Nucleus accumbens (tissue), 56 donors: ENCODE measurements at regions not wholly inside any gene's neighbourhood (a gene's known extent, or its start where the extent isn't known, plus 50 kb on each side); places are given as distances from the start of the nearest gene placed in this dataset.
"Not testable (repeated sequence)": the region's sequence is repeated elsewhere in the genome, so short reads cannot be mapped to it uniquely, and the experiment has no call there.

Source experiments
- DNase-seq, 56 donors: peaks; one replicate each; lab custom pipeline; 2025; lab: John Stamatoyannopoulos, UW

- DNase-seq = no peak
Observed at GRCh38 chr18:42365591-42365990, 410.6 kb downstream of the PIK3C3 start.

DNA sequence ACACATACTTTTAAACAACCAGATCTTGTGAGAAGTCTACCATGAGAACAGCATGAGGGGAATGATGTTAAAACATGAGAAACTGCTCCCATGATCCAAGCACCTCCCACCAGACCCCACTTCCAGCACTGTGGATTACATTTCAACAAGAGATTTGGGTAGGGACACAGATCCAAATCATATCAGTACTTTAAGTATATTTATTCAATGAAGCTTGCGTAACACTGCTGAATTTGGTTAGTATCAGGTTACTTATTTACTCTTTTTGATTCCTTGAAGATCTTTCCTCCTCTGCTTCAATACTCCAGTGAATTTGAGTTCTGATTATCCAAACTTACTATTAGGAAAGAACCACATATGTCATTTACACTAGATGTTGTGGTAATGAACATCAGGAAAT, 418.6 kb downstream of the PIK3C3 start:
- no peak for DNase-seq

- no peak for DNase-seq
Observed at GRCh38 chr18:42374961-42375360, 419.9 kb downstream of the PIK3C3 start.

GRCh38 chr18:42378854-42379253, 423.8 kb downstream of the PIK3C3 start:
- DNase-seq = not testable (repeated sequence)

- not testable (repeated sequence) for DNase-seq
Observed at GRCh38 chr18:42381236-42381635, 426.2 kb downstream of the PIK3C3 start.

DNA sequence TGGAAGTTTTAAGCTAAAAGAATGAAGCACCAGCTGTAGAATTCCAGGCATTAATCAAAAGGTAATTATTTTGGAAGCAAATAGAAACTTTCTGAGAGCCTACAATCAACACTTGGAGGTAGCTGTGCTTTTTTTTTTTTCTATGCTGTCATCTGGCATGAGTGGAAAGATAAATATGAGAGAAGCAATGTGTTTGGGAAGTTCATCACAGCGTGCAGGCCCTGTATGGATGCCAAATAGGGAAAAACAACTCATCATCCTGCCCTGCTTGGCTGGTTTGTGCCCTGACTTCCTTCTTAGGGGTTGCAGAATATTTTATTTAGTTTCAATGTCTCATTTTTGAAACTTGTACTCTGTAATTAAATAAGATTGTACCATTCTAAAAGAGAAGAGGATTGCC, 437.4 kb downstream of the PIK3C3 start:
- DNase-seq = no peak

GRCh38 chr18:42392926-42393325, 437.9 kb downstream of the PIK3C3 start:
- no peak for DNase-seq

- DNase-seq = no peak
Observed at GRCh38 chr18:42394238-42394637, 439.2 kb downstream of the PIK3C3 start.

DNA sequence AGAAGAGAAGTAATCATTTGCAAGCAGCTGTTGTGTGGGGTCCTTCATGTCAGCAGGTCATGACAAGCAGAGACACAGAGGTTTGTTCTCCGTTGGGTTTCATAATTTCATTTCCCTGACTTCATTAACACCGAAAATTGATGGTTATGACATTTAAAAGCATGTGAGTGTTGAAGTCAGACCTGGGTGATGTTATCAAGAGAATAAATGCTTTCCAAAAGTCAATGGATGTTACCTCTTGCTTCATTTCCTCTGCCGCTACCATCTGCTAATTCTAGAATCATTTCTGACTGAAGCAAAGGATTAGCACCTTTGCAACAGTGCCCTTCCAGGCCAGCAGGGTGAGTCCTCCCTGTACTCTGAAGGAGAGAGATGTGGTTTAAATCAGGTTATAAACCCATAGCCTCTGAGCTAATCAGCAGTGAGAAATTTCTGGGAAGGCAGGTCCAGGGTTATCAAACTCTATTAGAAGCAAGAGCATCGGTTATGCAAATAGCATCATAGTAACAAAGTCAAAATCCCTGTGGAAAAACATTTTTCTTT, 446.2 kb downstream of the PIK3C3 start:
- no peak for DNase-seq

GRCh38 chr18:42404151-42404550, 449.1 kb downstream of the PIK3C3 start:
- DNase-seq = no peak

DNA sequence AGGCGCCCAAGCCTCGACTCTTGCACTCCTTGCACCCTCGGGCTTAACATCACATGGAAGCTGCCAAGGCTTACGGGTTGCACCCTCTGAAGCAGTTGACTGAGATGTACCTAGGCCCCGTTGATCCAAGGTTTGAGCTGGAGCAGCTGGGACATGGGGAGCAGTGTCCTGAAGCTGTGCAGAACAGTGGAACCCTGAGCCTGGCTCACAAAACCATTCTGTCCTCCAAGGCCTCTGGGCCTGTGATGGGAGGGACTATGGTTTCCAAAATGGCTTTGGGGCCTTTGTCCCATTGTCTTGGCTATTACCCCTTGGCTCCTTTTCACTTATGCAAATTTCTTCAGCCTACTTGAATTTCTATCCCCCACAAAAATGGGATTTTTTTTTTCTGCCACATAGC, 454.0 kb downstream of the PIK3C3 start:
- no peak for DNase-seq

DNA sequence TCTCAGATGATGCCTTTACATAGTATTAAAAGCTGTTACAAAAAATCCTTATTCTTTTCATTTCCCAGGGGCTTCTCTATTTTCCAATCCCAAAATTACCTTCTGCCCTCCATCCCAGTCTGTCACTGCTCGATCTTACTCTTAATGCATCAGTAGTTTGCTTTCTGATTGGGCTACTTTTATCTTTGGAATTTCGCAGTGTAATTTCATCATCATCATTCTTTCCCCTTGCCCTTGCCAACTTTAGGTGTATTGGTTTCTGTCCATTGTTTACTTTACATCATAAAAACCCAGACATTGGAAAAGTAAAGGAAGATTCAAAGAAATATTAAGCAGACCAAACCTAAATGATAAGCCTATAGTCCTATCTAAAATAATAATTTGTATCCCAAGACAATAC, 457.2 kb downstream of the PIK3C3 start:
- DNase-seq = no peak

DNA sequence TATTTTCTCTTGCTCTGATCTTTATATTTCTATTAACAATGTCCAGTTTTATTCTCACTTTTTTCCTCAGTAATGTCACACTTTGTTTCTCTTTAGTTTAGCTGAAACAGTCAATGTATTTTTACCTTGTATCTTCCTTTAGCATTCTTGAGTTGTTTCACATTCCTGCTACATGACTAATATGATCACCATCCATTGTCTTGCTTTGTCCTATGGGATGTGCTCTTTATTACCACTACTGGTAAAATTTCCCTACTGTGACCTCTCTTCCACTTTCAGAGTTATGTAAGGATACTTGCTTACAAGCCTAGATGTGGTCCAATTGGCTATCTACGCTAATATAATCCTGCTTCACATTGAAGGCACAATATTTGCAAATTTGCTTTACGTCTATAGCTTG, 457.9 kb downstream of the PIK3C3 start:
- no peak for DNase-seq

GRCh38 chr18:42413870-42414269, 458.8 kb downstream of the PIK3C3 start:
- DNase-seq = no peak

DNA sequence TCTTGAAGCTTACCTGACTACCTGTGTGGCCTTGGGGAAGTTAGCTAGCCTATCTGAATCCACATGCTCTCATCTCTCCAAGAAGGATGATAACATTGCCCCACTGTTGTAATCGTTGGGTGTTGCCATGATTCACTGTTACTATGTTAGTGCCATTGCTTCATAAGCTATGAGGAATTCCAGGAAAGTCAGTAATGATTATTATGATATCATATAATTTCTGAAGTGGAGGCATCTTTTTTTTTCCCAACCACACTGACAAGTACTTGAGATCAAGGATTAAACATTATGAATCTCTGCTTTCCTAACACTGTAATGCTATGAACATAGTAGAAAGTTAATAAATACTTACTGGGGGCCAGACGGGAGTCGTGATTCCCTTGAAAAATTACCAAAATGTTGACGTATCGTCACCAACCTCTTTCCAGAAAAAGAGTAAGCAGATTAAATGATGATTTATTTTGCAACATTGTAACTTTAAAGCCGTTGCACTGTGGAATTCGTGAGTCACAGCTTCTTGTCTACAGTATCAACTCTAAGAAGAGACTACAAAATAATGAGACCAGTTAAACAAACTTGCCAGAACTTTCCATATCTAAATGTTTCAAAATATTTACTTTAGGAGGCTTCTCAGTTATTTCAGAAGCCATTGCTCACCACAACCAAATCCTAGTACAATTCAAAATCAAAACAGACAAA, 459.9 kb downstream of the PIK3C3 start:
- DNase-seq = no peak

GRCh38 chr18:42417189-42417588, 462.2 kb downstream of the PIK3C3 start:
- no peak for DNase-seq

DNA sequence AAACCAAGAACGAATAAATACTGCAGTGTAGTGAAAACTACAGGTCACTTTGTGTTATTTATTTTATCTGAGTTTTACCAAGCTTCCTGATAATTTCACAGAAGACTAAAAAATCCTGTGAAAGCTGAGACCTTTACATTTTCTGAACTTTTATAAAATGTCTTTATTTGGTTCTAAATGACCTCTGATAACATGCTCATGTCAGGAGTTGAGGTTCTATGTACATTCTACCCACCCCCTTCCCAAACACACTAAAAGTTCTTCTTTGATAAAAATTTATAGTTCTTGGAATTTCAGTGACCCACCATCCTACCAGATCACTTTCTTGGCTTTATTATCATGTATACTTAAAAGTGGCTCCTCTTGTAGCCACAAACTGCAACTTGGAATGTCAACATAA, 463.1 kb downstream of the PIK3C3 start:
- DNase-seq = no peak

- no peak for DNase-seq
Observed at GRCh38 chr18:42425025-42425424, 470.0 kb downstream of the PIK3C3 start.

DNA sequence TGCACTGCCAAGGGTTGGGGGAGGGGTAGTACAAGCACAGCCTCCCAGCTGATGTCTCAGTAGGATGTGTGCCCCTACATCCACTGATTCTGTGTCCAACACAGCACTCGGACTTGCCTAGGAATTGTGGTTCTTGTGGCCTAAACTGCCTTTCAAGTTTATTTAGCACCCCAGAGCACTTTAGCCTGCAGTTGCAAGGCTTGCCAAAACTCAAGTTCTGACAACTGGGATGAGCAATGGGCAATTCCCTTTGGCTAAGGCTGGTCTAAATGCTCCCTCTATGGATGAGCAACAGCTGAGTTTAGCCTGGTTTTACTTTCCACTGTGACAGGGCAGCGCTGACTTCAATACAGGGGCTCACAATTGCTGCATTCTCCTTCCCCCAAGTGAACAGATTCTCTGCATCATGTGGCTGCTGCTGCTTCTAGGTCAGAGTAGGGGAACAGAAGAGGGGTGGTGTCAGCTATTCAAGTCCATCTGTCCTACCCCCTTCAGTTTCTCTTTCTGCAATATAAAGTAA, 471.5 kb downstream of the PIK3C3 start:
- DNase-seq = peak in 4 of 56 donors; percentile 5 to 17 (median 8)

DNA sequence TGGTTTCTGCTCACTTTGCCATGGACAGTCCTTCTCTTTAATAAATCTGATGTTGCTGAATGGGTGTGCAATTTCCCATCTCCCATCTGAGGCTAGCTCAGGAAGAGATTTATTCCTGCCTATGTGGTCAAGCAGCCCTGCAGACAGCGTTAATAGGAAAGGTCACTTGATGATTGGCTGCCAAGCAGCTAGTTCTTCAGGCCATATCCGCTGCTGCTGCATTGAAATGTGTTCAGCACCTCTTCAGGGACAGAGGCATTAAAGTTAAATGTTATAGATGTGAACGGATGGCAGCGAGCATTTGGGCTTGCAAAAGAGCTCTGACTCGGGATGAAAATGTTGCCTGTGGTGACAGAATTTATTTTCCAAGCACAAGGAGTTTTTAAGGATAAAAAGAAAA, 474.2 kb downstream of the PIK3C3 start:
- no peak for DNase-seq

- DNase-seq = no peak
Observed at GRCh38 chr18:42436222-42436765, 481.3 kb downstream of the PIK3C3 start.

DNA sequence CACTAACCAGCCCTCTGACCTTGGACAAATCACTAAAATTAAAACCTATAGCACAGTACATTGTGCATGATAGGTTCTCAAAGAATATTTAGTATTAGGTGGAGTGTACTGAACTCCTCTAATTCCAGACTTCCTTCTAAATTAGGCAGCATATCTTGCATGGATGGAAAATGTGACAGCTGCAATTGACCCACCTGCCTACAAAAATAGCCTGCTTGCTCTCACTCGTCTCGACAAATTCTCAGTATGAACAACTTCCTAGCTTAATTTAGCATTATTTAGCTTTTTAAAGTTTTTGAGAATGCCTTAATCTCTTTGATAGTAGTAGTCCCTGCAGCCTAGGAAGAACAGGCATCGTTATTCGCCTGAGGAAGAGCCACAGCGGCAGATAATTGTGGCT, 482.0 kb downstream of the PIK3C3 start:
- DNase-seq = no peak
